ENCODE measurements at regions not wholly inside any gene's neighbourhood (a gene's known extent, or its start where the extent isn't known, plus 50 kb on each side); places are given as distances from the start of the nearest gene placed in this dataset.

DNA sequence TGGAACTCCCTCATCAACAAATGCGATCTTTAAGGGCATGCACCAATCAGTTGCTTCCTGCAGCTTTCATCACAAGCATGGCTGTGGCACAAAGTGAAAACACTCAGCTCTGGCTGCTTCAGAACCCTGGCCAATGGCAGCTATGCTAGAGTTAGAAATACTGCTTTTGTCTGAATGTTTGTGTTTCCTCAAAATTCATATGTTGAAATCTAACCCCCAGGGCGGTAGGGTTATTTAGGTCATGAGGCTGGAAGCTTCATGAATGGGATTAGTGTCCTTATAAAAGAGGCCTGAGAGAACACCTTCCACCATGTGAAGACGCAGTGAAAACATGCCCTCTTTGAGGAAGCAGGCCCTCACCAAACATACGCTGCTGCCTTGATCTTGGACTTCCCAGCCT lies 453.9 kb downstream of the SNAPC1 start:
- no peak for TF ChIP-seq FOXM1 (IDR thresholded peaks at IDR 0.05; ENCODE audit: borderline replicate concordance)
- no peak for TF ChIP-seq ARNT (IDR thresholded peaks at IDR 0.05)
- no peak for TF ChIP-seq SP1 (IDR thresholded peaks at IDR 0.05)
- no peak for TF ChIP-seq SUZ12 (IDR thresholded peaks at IDR 0.05)
- TF ChIP-seq FOXK2 (IDR thresholded peaks at IDR 0.05), result no peak
- TF ChIP-seq BHLHE40 (IDR thresholded peaks at IDR 0.05; ENCODE audit: borderline replicate concordance), result no peak
- no peak for TF ChIP-seq TARDBP (IDR thresholded peaks at IDR 0.05)
- TF ChIP-seq L3MBTL2 (conservative IDR thresholded peaks at IDR 0.05), result no peak
- no peak for TF ChIP-seq ELF4 (IDR thresholded peaks at IDR 0.05)
- TF ChIP-seq CTBP1 (IDR thresholded peaks at IDR 0.05; ENCODE audit: borderline replicate concordance), result no peak
- no peak for TF ChIP-seq HDGF (IDR thresholded peaks at IDR 0.05; ENCODE audit: borderline replicate concordance)
- no peak for TF ChIP-seq ZNF384 (IDR thresholded peaks at IDR 0.05)
- TF ChIP-seq, protein P1, sequence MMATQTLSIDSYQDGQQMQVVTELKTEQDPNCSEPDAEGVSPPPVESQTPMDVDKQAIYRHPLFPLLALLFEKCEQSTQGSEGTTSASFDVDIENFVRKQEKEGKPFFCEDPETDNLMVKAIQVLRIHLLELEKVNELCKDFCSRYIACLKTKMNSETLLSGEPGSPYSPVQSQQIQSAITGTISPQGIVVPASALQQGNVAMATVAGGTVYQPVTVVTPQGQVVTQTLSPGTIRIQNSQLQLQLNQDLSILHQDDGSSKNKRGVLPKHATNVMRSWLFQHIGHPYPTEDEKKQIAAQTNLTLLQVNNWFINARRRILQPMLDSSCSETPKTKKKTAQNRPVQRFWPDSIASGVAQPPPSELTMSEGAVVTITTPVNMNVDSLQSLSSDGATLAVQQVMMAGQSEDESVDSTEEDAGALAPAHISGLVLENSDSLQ (IDR thresholded peaks at IDR 0.05), result no peak
- TF ChIP-seq FOXA1 (IDR thresholded peaks at IDR 0.05), result no peak

All from HEK293T (cell line).